Transverse colon (tissue), 4 donors: ENCODE measurements at regions not wholly inside any gene's neighbourhood (a gene's known extent, or its start where the extent isn't known, plus 50 kb on each side); places are given as distances from the start of the nearest gene placed in this dataset.

Experiments used
- DNase-seq: peaks from one replicate; pipeline ENCODE4 v3.0.0-alpha.2; 2019
- H3K27ac ChIP-seq, 4 donors: fragments of 200-600 bp; sonication (generic); 2 replicates each; pipeline ENCODE4 v1.5.1; 2016 to 2018; ENCODE audit warnings: inconsistent platforms in 4 of 4
- H3K27me3 ChIP-seq: fragments of 200-600 bp; sonication (generic); 2 replicates; pipeline ENCODE4 v1.5.1; 2017; ENCODE audit warnings: inconsistent platforms
- H3K36me3 ChIP-seq, 4 donors: fragments of 200-600 bp; sonication (generic); 2 replicates each; pipeline ENCODE4 v1.5.1; 2017 to 2019; ENCODE audit warnings: inconsistent platforms in 4 of 4
- H3K4me1 ChIP-seq, 4 donors: fragments of 200-600 bp; sonication (generic); 2 replicates each; pipeline ENCODE4 v1.5.1; 2017 to 2020; ENCODE audit warnings: inconsistent platforms in 4 of 4
- H3K4me3 ChIP-seq, 4 donors: fragments of 200-600 bp; sonication (generic); 1 replicate in 1 of 4; 2 replicates in 3 of 4; pipeline versions ENCODE4 v1.5.1 to v1.6.1; 2017 to 2019; ENCODE audit warnings: inconsistent platforms in 4 of 4
- H3K9me3 ChIP-seq, 2 donors: fragments of 200-600 bp; sonication (generic); 2 replicates each; pipeline ENCODE4 v1.5.1; 2017 to 2019; ENCODE audit warnings: inconsistent platforms in 2 of 2
- EP300 ChIP-seq: sonication (generic); formaldehyde crosslinking; IDR thresholded peaks from one replicate; pipeline ENCODE4 v1.6.1; 2017; ENCODE audit warnings: antibody characterized with exemption, low read depth
- POLR2A ChIP-seq: fragments of 450-650 bp; IDR thresholded peaks from one replicate; pipeline ENCODE4 v1.6.1; 2016; ENCODE audit warnings: antibody characterized with exemption, mild to moderate bottlenecking, moderate library complexity
- POLR2AphosphoS5 ChIP-seq, 3 donors: sonication (generic); formaldehyde crosslinking; IDR thresholded peaks; one replicate each; pipeline ENCODE4 v1.6.1; 2016; ENCODE audit warnings: antibody characterized with exemption in 3 of 3
- whole genome bisulfite sequencing, 2 donors: methylation state at CpG; one replicate each; pipeline ENCODE4 v1.1.5; 2018; ENCODE audit warnings: low coverage in 1 of 2; 5-methylcytosine and 5-hydroxymethylcytosine counted together
- in situ Hi-C, 4 donors: fragments of 200-750 bp; cut with MboI; loops; one replicate each; pipeline versions ENCODE4 v1.15.0 to v1.15.1; 2017; ENCODE audit warnings: low sequenced_read_pairs in 3 of 4, low pct_ligation_motif_present in 1 of 4, low pct_unique_long_range_greater_than_20kb in 1 of 4
- intact Hi-C: fragments of 100-400 bp; cut with DNase I; formaldehyde crosslinking; loops from one replicate; pipeline ENCODE4 v1.15.1; 2023; ENCODE audit warnings: low total_unique reads
- TF ChIP-seq, protein P1 (sequence below), 5 experiments: fragments of 200-600 bp in 3 of 5; fragments of 450-650 bp in 2 of 5; sonication (generic) in 3 of 5; IDR thresholded peaks; 1 replicate in 2 of 5; 2 replicates in 3 of 5; pipeline ENCODE4 v1.5.1; 2016 to 2017; ENCODE audit warnings: antibody characterized with exemption in 5 of 5, inconsistent platforms in 3 of 5, mild to moderate bottlenecking in 2 of 5, moderate library complexity in 1 of 5

DNA sequence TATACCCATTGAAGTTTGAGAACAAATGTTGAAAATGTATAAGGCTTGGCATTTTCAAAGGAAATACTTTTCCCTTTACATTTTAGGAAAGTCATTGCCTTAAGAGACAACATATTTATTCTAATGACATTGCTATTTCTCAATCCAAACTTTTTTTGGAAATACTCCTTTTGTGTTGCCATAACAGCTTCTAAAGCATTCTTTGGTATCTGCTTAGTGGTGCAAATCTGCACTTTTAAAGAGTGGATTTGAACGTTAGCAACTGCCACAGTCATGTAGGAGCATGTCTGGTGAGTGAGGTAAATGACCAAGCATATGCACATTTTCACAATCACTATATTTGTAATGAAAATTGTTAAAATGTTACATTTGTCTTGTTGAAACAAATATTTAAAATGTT, 124.4 kb upstream of the GORAB start:
- Histone ChIP-seq H3K4me1 (no peaks in the 10 kb centered on the region), H3K9me3 (no peaks in the 10 kb centered on the region), H3K36me3 (no peaks in the 10 kb centered on the region), H3K27me3 (no peaks in the 10 kb centered on the region), H3K4me3 (no peak overlapping the region), H3K27ac (no peak overlapping the region)
- WGBS, 2 donors, result 62 to 67% methylated on average over 1 of the region's 1 CpG
- intact Hi-C loops (no loop called here), in situ Hi-C loops (no loop called here)
- DNase-seq, result no peak
- TF ChIP-seq POLR2AphosphoS5 (IDR thresholded peaks at IDR 0.05), result no peak
- no peak for TF ChIP-seq POLR2A
- TF ChIP-seq EP300, result no peak
- TF ChIP-seq, protein P1, sequence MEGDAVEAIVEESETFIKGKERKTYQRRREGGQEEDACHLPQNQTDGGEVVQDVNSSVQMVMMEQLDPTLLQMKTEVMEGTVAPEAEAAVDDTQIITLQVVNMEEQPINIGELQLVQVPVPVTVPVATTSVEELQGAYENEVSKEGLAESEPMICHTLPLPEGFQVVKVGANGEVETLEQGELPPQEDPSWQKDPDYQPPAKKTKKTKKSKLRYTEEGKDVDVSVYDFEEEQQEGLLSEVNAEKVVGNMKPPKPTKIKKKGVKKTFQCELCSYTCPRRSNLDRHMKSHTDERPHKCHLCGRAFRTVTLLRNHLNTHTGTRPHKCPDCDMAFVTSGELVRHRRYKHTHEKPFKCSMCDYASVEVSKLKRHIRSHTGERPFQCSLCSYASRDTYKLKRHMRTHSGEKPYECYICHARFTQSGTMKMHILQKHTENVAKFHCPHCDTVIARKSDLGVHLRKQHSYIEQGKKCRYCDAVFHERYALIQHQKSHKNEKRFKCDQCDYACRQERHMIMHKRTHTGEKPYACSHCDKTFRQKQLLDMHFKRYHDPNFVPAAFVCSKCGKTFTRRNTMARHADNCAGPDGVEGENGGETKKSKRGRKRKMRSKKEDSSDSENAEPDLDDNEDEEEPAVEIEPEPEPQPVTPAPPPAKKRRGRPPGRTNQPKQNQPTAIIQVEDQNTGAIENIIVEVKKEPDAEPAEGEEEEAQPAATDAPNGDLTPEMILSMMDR (IDR thresholded peaks at IDR 0.05), result no peak

DNA sequence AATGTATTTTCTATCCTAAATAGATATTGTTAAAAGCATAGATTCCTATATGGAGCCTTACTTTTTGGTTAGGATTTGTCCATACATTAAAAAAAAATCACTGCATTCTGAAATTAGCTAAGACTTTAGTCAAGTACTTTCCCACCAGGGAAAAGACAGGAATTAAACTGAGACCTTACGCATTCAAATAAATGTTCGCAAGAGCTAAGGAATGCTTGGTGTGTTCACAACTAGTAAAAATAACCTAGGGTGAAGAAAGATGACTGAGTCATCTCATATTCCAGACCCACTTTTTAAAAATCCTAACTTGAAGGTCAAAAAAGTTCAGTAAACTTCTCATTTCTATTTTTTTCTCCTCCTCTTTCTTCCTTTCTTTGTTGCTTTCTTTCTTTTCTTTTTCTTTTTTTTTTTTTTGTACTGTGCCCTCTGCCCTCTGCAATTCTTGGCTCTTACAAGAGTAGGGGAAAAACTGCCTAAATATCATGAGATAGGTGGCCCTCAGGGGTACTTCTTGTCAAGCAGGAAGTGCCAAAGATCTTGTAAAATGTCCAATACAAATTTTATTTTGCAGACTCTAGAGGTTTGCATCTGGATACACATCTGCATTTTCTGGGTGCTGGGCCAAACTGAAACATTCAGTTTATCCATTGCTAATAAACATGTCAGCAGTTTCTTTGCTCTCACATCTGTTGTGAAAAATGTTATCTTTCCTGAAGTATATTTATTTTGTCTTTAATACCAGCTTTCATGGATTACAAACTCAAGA, 121.4 kb upstream of the GORAB start:
- Histone ChIP-seq H3K4me1 (peaks cover 0 to 8% (median 2%) of the 10 kb centered on the region in 4 donors), H3K27me3 (no peaks in the 10 kb centered on the region), H3K9me3 (no peaks in the 10 kb centered on the region), H3K36me3 (no peaks in the 10 kb centered on the region), H3K4me3 (no peak overlapping the region), H3K27ac (peak overlapping the region in 2 of 4 donors; percentile 25 to 29)
- in situ Hi-C loops (no loop called here), intact Hi-C loops (no loop called here)
- no peak for DNase-seq
- 72 to 73% methylated on average over 2 of the region's 2 CpGs for WGBS, 2 donors
- TF ChIP-seq, protein P1 (IDR thresholded peaks at IDR 0.05), result no peak
- TF ChIP-seq POLR2AphosphoS5 (IDR thresholded peaks at IDR 0.05) (no peak), POLR2A (no peak), EP300 (no peak)

DNA sequence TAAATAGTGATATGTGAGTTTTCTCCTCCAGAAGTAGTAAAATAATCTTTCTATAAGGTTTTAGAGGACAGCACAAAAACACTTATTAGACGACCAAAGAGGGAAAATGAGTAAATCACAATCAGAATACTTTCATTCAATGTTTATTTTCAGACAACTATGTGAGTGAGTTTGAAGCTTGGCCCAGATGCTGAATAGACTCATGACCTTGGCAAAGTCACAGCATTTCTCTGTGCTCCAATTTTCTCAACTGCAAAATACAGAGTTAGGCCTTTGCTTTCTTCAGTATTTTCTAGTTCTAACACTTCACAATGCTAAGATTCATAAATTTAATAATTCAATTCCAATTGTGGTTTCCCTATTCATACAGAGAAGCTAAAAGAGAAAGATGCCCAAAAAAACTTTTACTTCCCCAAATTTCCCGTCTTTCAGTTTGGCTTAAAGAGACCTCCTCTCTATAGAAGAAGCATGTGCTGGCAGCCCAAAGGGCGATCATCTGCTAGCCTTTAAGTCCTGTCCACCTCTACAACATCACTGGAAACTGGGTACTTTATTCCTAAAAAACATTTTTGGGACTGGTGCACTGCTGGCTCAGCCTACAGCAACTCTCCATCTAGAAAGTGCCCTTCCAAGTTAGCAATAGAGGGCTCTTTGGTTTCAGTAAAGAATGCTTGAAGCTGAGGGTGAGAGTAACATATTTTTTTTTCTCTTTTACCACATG, 116.8 kb upstream of the GORAB start:
- Histone ChIP-seq H3K4me3 (no peak overlapping the region), H3K9me3 (no peaks in the 10 kb centered on the region), H3K4me1 (peaks cover 0 to 17% (median 10%) of the 10 kb centered on the region in 4 donors), H3K27me3 (no peaks in the 10 kb centered on the region), H3K27ac (peak overlapping the region in 2 of 4 donors; percentile 9 to 21), H3K36me3 (no peaks in the 10 kb centered on the region)
- WGBS, 2 donors, result 50 to 63% methylated on average over 3 of the region's 3 CpGs
- intact Hi-C loops (no loop called here), in situ Hi-C loops (no loop called here)
- TF ChIP-seq POLR2A (no peak), EP300 (no peak), POLR2AphosphoS5 (IDR thresholded peaks at IDR 0.05) (no peak)
- TF ChIP-seq, protein P1 (IDR thresholded peaks at IDR 0.05), result no peak
- no peak for DNase-seq

DNA sequence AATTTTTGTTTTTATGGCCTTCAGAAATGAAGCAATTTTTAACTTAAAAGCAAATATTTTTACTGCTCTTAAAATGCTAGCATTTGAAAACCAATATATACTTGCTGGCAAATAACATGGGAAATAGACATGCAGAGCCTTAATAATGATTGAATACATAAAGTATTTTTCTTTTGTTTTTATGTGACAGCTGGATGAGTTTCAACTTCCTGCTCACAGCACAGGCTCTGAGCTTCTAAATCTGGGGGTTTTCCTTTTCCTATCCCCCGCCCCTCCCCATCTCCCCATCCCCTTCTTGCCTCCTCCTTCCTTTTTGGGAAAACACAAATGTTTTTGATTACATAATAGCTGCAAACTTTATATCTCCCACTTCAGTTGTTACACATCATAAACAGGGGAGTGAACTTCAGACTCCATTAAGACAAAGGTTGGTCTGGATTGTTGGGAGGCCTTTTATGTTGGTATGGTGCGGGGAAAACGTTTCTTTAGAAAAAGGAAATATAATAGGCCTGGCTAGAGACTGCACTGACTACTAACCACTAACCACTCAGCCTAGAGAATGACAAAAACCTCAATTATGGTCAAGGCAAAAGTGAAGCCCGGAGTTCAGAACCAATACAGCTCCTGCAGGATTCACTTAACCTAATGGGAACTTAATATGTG, 116.1 kb upstream of the GORAB start:
- intact Hi-C loops, result no loop called here
- in situ Hi-C loops, result no loop called here
- no peak for DNase-seq
- H3K36me3 ChIP-seq, result no peaks in the 10 kb centered on the region
- no peak overlapping the region for H3K4me3 ChIP-seq
- no peaks in the 10 kb centered on the region for H3K9me3 ChIP-seq
- H3K27ac ChIP-seq, result peak overlapping the region in 2 of 4 donors; percentile 13 to 21
- 23 to 31% methylated on average over 4 of the region's 4 CpGs for WGBS, 2 donors
- H3K4me1 ChIP-seq, result peaks cover 0 to 17% (median 10%) of the 10 kb centered on the region in 4 donors
- H3K27me3 ChIP-seq, result no peaks in the 10 kb centered on the region
- TF ChIP-seq POLR2A (no peak), POLR2AphosphoS5 (IDR thresholded peaks at IDR 0.05) (no peak), EP300 (no peak)
- TF ChIP-seq, protein P1 (IDR thresholded peaks at IDR 0.05), result no peak
